ENCODE measurements at regions not wholly inside any gene's neighbourhood (a gene's known extent, or its start where the extent isn't known, plus 50 kb on each side); places are given as distances from the start of the nearest gene placed in this dataset.

DNA sequence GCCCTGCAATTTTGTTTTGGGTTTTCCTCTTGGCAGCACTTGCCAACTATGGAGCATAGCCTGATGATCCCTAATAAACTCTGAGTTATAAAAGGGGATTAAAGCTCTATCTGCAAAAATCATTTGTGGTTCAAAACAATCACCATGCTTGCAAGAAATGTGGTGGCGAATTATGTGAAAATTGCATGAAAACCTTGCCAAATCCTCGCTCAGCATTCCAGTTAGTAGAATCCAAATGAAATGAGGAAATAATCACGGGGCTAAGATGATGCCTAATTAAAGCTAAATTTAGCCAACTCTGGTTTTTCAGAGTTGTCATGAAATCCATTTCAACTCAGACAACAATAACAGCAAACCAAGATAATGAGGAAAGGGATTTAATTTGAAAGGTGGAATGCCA, 73.0 kb upstream of the PROK2 start:
- H2BK12ac ChIP-seq (ENCODE audit: low read depth, low read length) = no peak overlapping the region
- POLR2A ChIA-PET (ENCODE audit: partially characterized antibody) = interaction anchor here (1.2 kb wide), 1 partner anchor 129 kb away, joined by 4 read pairs; no protein-coding TSS in a partner anchor
- TF ChIP-seq ZNF274 (IDR thresholded peaks at IDR 0.05; ENCODE audit: borderline replicate concordance, extremely low read depth, low read length) (no peak), RFX5 (IDR thresholded peaks at IDR 0.05; ENCODE audit: borderline replicate concordance, low read depth, low read length) (no peak), CHD1 (IDR thresholded peaks at IDR 0.05; ENCODE audit: low read depth, low read length) (no peak), NRF1 (IDR thresholded peaks at IDR 0.05; ENCODE audit: low read depth, low read length) (no peak), BACH1 (IDR thresholded peaks at IDR 0.05; ENCODE audit: low read length) (no peak), RXRA (IDR thresholded peaks at IDR 0.05; ENCODE audit: insufficient read depth, low read depth, low read length) (no peak), TBP (IDR thresholded peaks at IDR 0.05; ENCODE audit: low read depth, low read length) (no peak), SIRT6 (IDR thresholded peaks at IDR 0.05; ENCODE audit: low read length) (no peak), YY1 (IDR thresholded peaks at IDR 0.05; ENCODE audit: low read depth, low read length) (no peak), TAF7 (optimal IDR thresholded peaks at IDR 0.05; ENCODE audit: borderline replicate concordance, low read depth, low read length) (no peak), POU5F1 (IDR thresholded peaks at IDR 0.05; ENCODE audit: low read depth, low read length) (no peak), MAFK (IDR thresholded peaks at IDR 0.05; ENCODE audit: low read depth, low read length) (no peak), FOSL1 (IDR thresholded peaks at IDR 0.05; ENCODE audit: insufficient read depth, low read depth, low read length) (no peak), PHF8 (conservative IDR thresholded peaks at IDR 0.05; ENCODE audit: low read depth, low read length) (no peak), TAF1 (IDR thresholded peaks at IDR 0.05; ENCODE audit: low read depth, low read length) (no peak), SP2 (IDR thresholded peaks at IDR 0.05; ENCODE audit: low read length) (no peak), CHD2 (IDR thresholded peaks at IDR 0.05; ENCODE audit: low read length) (no peak)

More for the DNA sequence above, 73.0 kb upstream of the PROK2 start:
- H4K91ac ChIP-seq (replicated peaks; ENCODE audit: insufficient read length, low read length) = no peak overlapping the region
- no peak overlapping the region for H3K9ac ChIP-seq (replicated peaks in 1 of 4; ENCODE audit: extremely low read depth in 1 of 4, low read depth in 3 of 4, low read length in 3 of 4)
- CTCF ChIA-PET (ENCODE audit: partially characterized antibody) = interaction anchor here (0.6 to 5.8 kb wide), 10 partner anchors 40 to 296 kb away, joined by 3 to 66 read pairs (median 5); no protein-coding TSS in a partner anchor
- H2AK5ac ChIP-seq (ENCODE audit: low read depth, low read length) = no peak overlapping the region
- peaks cover 4 to 9% (median 7%) of the 10 kb centered on the region in 4 experiments; a peak in 6 of 7 replicates for H3K4me1 ChIP-seq (replicated peaks in 1 of 4; ENCODE audit: control insufficient read depth in 3 of 4, insufficient read depth in 4 of 4, low read length in 3 of 4)
- no peaks in the 10 kb centered on the region for H3K79me2 ChIP-seq (ENCODE audit: control insufficient read depth in 1 of 2, insufficient read depth in 2 of 2, low read length in 2 of 2)
- no peak overlapping the region for H3K23ac ChIP-seq (ENCODE audit: insufficient read length)
- H3K36me3 ChIP-seq (ENCODE audit: control insufficient read depth in 2 of 4, insufficient read depth in 4 of 4, low read length in 3 of 4) = no peaks in the 10 kb centered on the region
- no peaks in the 10 kb centered on the region for H3K23me2 ChIP-seq (ENCODE audit: low read depth, low read length)
- H3K27me3 ChIP-seq (replicated peaks in 1 of 4; ENCODE audit: control insufficient read depth in 3 of 4, extremely low read depth in 1 of 4, insufficient read depth in 3 of 4, low read length in 3 of 4) = no peaks in the 10 kb centered on the region
- no peaks in the 10 kb centered on the region for H3K9me3 ChIP-seq (ENCODE audit: insufficient read depth in 2 of 2, low read depth in 1 of 2, low read length in 1 of 2)
- no peak overlapping the region for H3K4me3 ChIP-seq (ENCODE audit: extremely low read depth in 1 of 4, insufficient read depth in 2 of 4, low read depth in 3 of 4, low read length in 4 of 4)
- FAIRE-seq (no peak), DNase-seq (ENCODE audit: low read depth in 1 of 2, low spot score in 2 of 2) (no peak)
- H2BK15ac ChIP-seq (ENCODE audit: low read length) = no peak overlapping the region
- WGBS, 2 experiments (ENCODE audit: extremely low coverage in 1 of 2, insufficient coverage in 1 of 2, insufficient read length in 1 of 2, insufficient replicate concordance in 2 of 2, low coverage in 1 of 2, low lambda C conversion rate in 2 of 2, missing lambda C conversion rate in 1 of 2) = 88% methylated on average over 3 of the region's 3 CpGs; no CpG with 5 or more reads in 1 of the 2 experiments
- no peak overlapping the region for H3K27ac ChIP-seq (ENCODE audit: low read depth, low read length)
- no peak overlapping the region for H2BK120ac ChIP-seq (replicated peaks; ENCODE audit: low read depth, low read length)
- H2AFZ ChIP-seq (ENCODE audit: low read length) = no peak overlapping the region
- no peak overlapping the region for H3K18ac ChIP-seq (ENCODE audit: extremely low read depth, low read length)
- no peak overlapping the region for H3K56ac ChIP-seq (replicated peaks; ENCODE audit: insufficient read length, low read depth, low read length)
- no peak overlapping the region for H2BK5ac ChIP-seq (ENCODE audit: low read depth, low read length)
- no peak overlapping the region for H4K5ac ChIP-seq (ENCODE audit: insufficient read length, low read depth, low read length)
- no peak overlapping the region for H3K4me2 ChIP-seq (ENCODE audit: insufficient read depth in 1 of 2, low read depth in 2 of 2, low read length in 2 of 2)
- no peaks in the 10 kb centered on the region for H3K79me1 ChIP-seq (ENCODE audit: low read depth, low read length)
- no peak overlapping the region for H3K14ac ChIP-seq (ENCODE audit: insufficient read length)
- H3K4ac ChIP-seq (replicated peaks; ENCODE audit: insufficient read length, low read depth, low read length) = no peak overlapping the region
- no peaks in the 10 kb centered on the region for H4K20me1 ChIP-seq (replicated peaks in 1 of 2; ENCODE audit: control insufficient read depth in 1 of 2, insufficient read depth in 2 of 2, low read length in 2 of 2)
- H2BK20ac ChIP-seq (ENCODE audit: low read length) = no peak overlapping the region
- H4K8ac ChIP-seq (ENCODE audit: extremely low read depth, insufficient read depth, low read length) = no peak overlapping the region

Measured in H1 (cell line).